Kidney (tissue), 13 donors: ENCODE measurements at regions not wholly inside any gene's neighbourhood (a gene's known extent, or its start where the extent isn't known, plus 50 kb on each side); places are given as distances from the start of the nearest gene placed in this dataset.

Experiments used
- DNase-seq, 5 donors: peaks; one replicate each; pipeline ENCODE4 v3.0.0-alpha.2; 2013 to 2020
- FAIRE-seq: peaks from 2 replicates; lab custom pipeline; 2012; peaks lifted over from hg19 to GRCh38; lab: Jason Lieb, UNC
- H3K27ac ChIP-seq, 2 donors: one replicate each; pipeline ENCODE4 v1.7.0; 2013; ENCODE audit warnings: low read depth in 2 of 2, low read length in 2 of 2, inconsistent platforms in 1 of 2
- H3K27me3 ChIP-seq: one replicate; pipeline ENCODE4 v1.7.1; 2013; ENCODE audit warnings: low read length, inconsistent platforms; ENCODE audit not compliant: control insufficient read depth, insufficient read depth
- H3K36me3 ChIP-seq, 3 donors: one replicate each; pipeline versions ENCODE4 v1.7.0 to v1.7.1; 2013; ENCODE audit warnings: low read length in 3 of 3, control low read depth in 1 of 3, inconsistent platforms in 1 of 3; ENCODE audit not compliant: insufficient read depth in 3 of 3, control insufficient read depth in 2 of 3
- H3K4me1 ChIP-seq, 3 donors: one replicate each; pipeline versions ENCODE4 v1.7.0 to v1.7.1; 2013; ENCODE audit warnings: low read length in 3 of 3, inconsistent platforms in 1 of 3, low read depth in 1 of 3; ENCODE audit not compliant: control insufficient read depth in 2 of 3, insufficient read depth in 2 of 3
- H3K4me3 ChIP-seq, 3 donors: one replicate each; pipeline versions ENCODE4 v1.7.0 to v1.8.1; 2013; ENCODE audit warnings: low read length in 3 of 3, control low read depth in 1 of 3, inconsistent platforms in 1 of 3
- H3K9ac ChIP-seq, 3 donors: one replicate each; pipeline versions ENCODE4 v1.7.0 to v1.7.1; 2013; ENCODE audit warnings: low read length in 3 of 3, control low read depth in 1 of 3, inconsistent platforms in 1 of 3
- H3K9me3 ChIP-seq, 3 donors: one replicate each; pipeline versions ENCODE4 v1.7.0 to v1.7.1; 2013; ENCODE audit warnings: low read length in 3 of 3, control low read depth in 1 of 3, inconsistent platforms in 1 of 3; ENCODE audit not compliant: control insufficient read depth in 2 of 3, insufficient read depth in 1 of 3
- intact Hi-C: fragments of 100-400 bp; cut with DNase I; formaldehyde crosslinking; loops from one replicate; pipeline ENCODE4 v1.11.1; 2022
- TF ChIP-seq, protein P1 (sequence below): IDR thresholded peaks from 3 replicates; pipeline ENCODE4 v1.5.1; 2012; ENCODE audit warnings: mild to moderate bottlenecking, moderate library complexity, borderline replicate concordance; ENCODE audit not compliant: insufficient read depth; ENCODE audit errors: extremely low read depth
- donor health status: control.
- donor health status: control.
- donor health status: control.
- donor health status: control.
- donor health status: control.
- donor health status: DM: yes; HTN: yes; CAD: no.
- donor health status: Normal renal cell carcinoma (clear cell type).

DNA sequence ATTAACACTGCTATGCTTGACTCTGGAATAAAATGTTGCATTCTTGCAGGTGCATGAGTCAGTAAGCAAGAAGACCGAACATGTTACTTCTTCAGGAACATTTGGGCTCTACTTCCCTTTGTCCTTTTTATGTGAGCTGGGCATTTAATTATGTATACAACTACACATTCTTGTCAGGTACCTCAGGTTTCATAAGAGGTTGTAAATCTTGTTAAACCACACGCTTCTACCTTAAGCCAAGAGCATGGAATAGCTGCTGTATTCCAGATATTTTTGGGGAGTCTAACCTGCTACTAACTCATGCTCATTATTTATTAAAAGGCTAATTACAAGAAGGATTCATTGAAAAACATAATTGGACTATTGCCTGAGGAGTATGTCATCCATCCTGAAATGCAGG, 414.2 kb upstream of the KLF6 start:
- no peak overlapping the region for H3K9ac ChIP-seq
- DNase-seq = no peak
- no peaks in the 10 kb centered on the region for H3K36me3 ChIP-seq
- no peak for FAIRE-seq
- H3K4me1 ChIP-seq = no peaks in the 10 kb centered on the region
- H3K9me3 ChIP-seq = no peaks in the 10 kb centered on the region
- no peak overlapping the region for H3K27ac ChIP-seq
- H3K27me3 ChIP-seq = no peaks in the 10 kb centered on the region
- TF ChIP-seq, protein P1, sequence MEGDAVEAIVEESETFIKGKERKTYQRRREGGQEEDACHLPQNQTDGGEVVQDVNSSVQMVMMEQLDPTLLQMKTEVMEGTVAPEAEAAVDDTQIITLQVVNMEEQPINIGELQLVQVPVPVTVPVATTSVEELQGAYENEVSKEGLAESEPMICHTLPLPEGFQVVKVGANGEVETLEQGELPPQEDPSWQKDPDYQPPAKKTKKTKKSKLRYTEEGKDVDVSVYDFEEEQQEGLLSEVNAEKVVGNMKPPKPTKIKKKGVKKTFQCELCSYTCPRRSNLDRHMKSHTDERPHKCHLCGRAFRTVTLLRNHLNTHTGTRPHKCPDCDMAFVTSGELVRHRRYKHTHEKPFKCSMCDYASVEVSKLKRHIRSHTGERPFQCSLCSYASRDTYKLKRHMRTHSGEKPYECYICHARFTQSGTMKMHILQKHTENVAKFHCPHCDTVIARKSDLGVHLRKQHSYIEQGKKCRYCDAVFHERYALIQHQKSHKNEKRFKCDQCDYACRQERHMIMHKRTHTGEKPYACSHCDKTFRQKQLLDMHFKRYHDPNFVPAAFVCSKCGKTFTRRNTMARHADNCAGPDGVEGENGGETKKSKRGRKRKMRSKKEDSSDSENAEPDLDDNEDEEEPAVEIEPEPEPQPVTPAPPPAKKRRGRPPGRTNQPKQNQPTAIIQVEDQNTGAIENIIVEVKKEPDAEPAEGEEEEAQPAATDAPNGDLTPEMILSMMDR = no peak
- intact Hi-C loops = no loop called here
- no peak overlapping the region for H3K4me3 ChIP-seq

DNA sequence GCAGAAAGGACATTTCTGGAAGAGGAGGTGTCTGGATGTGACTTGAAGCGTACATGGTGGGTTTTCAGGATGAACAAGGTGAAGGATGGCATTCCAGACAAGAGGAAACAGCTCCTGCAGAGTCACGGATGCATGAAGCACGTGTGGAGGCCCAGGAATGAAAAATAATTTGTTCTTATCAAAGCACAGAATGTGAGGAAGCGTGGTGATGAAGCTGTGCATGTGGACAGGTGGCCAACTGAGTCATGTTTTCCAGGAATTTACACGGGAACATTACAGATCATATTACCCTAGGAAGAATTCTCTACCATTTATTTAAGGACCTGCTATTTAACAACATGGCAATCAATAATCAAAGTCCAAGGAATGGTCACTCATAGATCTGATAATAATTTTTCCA, 413.2 kb upstream of the KLF6 start:
- no peak for DNase-seq
- H3K27me3 ChIP-seq = no peaks in the 10 kb centered on the region
- no peak overlapping the region for H3K27ac ChIP-seq
- intact Hi-C loops = no loop called here
- FAIRE-seq = no peak
- no peak overlapping the region for H3K4me3 ChIP-seq
- H3K36me3 ChIP-seq = no peaks in the 10 kb centered on the region
- H3K9ac ChIP-seq = no peak overlapping the region
- H3K9me3 ChIP-seq = no peaks in the 10 kb centered on the region
- TF ChIP-seq, protein P1 = no peak
- H3K4me1 ChIP-seq = no peaks in the 10 kb centered on the region

DNA sequence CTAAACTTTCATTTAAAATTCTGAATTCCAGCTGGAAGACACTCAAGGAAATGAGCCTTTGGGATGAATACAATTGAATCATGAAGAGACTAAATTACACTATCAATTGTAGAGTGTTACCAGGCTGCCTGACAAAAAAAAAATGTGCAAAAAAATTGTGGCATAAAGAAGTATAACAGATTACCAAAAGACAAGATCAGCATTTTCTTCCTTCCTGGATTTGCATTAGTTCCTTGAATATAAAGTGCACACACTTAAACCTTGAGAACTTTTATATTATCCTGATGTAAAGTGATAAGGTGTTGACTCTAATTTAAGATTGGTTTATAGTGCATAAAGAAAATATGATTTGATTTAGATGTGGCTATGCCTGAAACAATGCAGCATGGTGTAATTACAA, 412.7 kb upstream of the KLF6 start:
- H3K27me3 ChIP-seq = no peaks in the 10 kb centered on the region
- no peaks in the 10 kb centered on the region for H3K4me1 ChIP-seq
- no peaks in the 10 kb centered on the region for H3K9me3 ChIP-seq
- DNase-seq = no peak
- TF ChIP-seq, protein P1 = no peak
- intact Hi-C loops = no loop called here
- H3K4me3 ChIP-seq = no peak overlapping the region
- H3K27ac ChIP-seq = no peak overlapping the region
- H3K36me3 ChIP-seq = no peaks in the 10 kb centered on the region
- no peak for FAIRE-seq
- H3K9ac ChIP-seq = no peak overlapping the region

DNA sequence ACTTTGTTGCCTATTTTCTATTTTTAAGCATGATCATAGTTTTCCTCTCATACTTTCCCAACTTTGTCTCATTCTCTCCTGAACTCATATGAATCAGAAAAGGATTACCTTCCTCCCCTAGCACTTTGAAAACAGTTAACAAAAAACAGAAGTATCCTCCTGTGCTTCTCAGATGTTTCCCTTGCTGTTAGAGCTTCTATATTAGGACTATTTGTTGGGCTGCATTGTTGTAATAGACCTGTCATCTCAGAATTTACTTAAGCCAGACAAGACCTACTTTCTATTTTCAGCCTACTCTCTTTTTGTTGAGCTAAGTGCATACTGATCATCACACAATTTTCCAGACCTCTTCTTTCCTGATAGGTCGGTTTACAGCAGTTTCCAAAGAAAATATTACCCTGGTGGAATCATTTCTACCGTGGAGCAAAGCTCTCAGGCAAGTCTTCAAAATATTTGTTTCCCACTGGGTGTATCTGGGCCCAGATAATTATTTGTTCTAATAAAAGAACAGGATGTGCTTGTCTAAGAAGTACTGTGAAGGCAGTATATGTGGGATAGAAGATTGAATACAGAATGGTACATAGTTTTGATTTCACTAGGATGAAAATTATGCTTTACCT, 411.9 kb upstream of the KLF6 start:
- Histone ChIP-seq H3K4me1 (no peaks in the 10 kb centered on the region), H3K36me3 (no peaks in the 10 kb centered on the region), H3K9me3 (no peaks in the 10 kb centered on the region), H3K27me3 (no peaks in the 10 kb centered on the region), H3K4me3 (no peak overlapping the region), H3K9ac (no peak overlapping the region), H3K27ac (no peak overlapping the region)
- TF ChIP-seq, protein P1 = no peak
- DNase-seq = peak in 1 of 5 donors; percentile 20
- no peak for FAIRE-seq
- intact Hi-C loops = no loop called here
